Activated T-helper 17 cell treated with anti-CD3 and anti-CD28 coated beads, Interleukin-2, amount 50 U/mL, for 72 hours (primary cell): ENCODE measurements at regions not wholly inside any gene's neighbourhood (a gene's known extent, or its start where the extent isn't known, plus 50 kb on each side); places are given as distances from the start of the nearest gene placed in this dataset.
"Not testable (repeated sequence)": the region's sequence is repeated elsewhere in the genome, so short reads cannot be mapped to it uniquely, and the experiment has no call there.

Experiments used
- ATAC-seq: fragments of 150-1000 bp; cut with Tn5 transposase; replicated peaks from 2 replicates; pipeline ENCODE4 v1.10.0; 2021; ENCODE audit warnings: mild to moderate bottlenecking, moderate library complexity
- H3K27ac Mint-ChIP-seq: one replicate; pipeline ENCODE4 v1.8.0; 2022; ENCODE audit warnings: mixed read lengths
- H3K27me3 Mint-ChIP-seq: one replicate; pipeline ENCODE4 v1.8.0; 2022; ENCODE audit warnings: mixed read lengths
- H3K36me3 Mint-ChIP-seq: one replicate; pipeline ENCODE4 v1.8.0; 2022; ENCODE audit warnings: low read depth, mild to moderate bottlenecking, mixed read lengths
- H3K4me1 Mint-ChIP-seq: one replicate; pipeline ENCODE4 v1.8.0; 2022; ENCODE audit warnings: mixed read lengths
- H3K4me3 Mint-ChIP-seq: one replicate; pipeline ENCODE4 v1.8.0; 2022; ENCODE audit warnings: mild to moderate bottlenecking, mixed read lengths
- H3K9me3 Mint-ChIP-seq: one replicate; pipeline ENCODE4 v1.8.0; 2022; ENCODE audit warnings: mixed read lengths

DNA sequence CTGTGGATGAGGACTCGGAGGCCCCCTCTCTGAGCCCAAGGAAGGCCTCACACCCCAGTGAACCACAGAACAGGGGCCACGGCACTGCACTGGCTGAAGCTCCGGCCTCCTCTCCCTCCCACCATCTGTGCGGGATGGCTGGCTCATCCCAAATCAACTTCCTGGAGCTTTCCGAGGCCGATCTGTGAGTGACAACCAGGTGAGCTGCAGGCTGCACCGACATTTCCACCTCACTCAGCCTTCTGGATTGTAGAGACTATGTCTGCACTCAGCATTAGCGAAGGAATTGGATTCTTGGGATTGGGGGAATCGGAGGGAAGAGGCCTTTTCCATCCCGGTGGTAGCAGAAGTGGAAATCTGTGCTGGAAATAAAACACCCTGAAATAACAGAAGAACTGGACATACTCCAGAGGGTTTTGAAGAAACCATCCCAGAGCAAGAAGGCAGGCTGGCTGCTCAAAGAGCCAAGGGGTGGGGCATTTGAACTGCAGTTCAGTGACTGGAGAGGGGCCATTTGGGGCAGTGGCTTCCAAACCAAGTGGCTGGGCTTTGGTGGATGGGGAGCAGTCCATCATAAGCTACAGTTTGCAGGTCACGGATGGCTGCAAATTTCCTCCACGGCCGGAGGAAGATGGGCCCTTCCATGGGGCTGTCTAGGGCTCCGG is 118.5 kb downstream of the NPIPB11 start:
- H3K27ac Mint-ChIP-seq, H3K4me1 Mint-ChIP-seq, H3K36me3 Mint-ChIP-seq: not testable (repeated sequence)

DNA sequence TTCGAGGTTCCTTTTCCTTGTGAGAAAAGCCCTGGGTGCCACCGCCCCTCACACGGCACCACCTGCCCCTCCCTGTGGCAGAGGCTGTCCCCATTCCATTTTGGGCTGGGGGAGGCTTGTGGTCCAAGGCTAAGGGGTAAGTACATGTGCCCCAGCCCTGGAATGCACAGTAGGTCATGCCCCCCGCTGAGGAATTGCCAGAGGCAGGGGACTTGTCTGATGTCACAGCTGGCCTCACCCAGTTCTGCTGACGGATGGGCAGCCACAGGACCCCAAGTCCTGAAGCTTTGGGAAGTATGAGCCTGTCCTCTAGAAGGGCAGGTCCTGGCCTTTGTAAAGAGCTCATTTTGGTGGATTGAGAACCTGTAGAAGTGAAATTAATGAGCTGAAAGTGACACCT is 119.3 kb downstream of the NPIPB11 start:
- not testable (repeated sequence) for H3K4me3 Mint-ChIP-seq, H3K27me3 Mint-ChIP-seq, H3K27ac Mint-ChIP-seq, H3K9me3 Mint-ChIP-seq, H3K36me3 Mint-ChIP-seq, H3K4me1 Mint-ChIP-seq, ATAC-seq

More for the DNA sequence above, 118.5 kb downstream of the NPIPB11 start:
- H3K4me3 Mint-ChIP-seq, ATAC-seq, H3K9me3 Mint-ChIP-seq, H3K27me3 Mint-ChIP-seq: not testable (repeated sequence)

DNA sequence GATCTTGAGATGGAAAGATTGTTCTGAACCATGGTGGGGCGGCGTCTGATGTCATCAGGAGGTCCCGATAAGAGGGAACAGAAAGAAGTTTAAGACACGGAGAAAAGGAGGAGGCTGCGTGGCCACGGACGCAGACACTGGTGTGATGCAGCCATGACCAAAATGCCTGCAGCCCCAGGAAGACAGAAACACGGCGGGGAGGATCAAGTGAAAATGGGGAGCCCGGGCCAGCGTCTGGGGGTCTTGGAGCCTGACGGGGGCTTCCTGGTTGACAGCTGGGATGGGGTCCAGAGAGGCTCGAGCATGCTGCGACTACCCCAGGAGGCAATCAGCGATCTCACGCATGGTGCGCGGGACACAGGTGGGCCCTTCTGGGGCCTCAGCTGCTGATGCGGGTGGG is 119.7 kb downstream of the NPIPB11 start:
- not testable (repeated sequence) for H3K9me3 Mint-ChIP-seq, H3K36me3 Mint-ChIP-seq, H3K4me1 Mint-ChIP-seq

DNA sequence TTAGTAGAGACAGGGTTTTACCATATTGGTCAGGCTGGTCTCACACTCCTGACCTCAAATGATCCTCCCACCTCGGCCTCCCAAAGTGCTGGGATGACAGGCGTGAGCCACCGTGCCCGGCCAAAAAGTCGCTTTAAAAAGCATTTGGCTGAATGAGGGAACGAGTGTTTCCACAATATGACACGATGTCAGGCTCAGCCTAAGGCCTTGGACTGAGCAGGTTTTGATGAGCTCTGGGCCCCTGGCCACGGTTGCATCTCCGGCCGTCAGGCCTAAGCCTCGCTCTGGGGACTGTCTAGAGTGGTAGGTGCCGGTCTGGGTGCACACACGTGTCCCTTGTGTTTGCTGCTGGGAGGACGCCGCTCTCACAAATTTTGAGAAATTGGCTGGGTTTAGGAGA is 120.3 kb downstream of the NPIPB11 start:
- H3K27ac Mint-ChIP-seq, H3K27me3 Mint-ChIP-seq: not testable (repeated sequence)

More for the DNA sequence above, 119.7 kb downstream of the NPIPB11 start:
- H3K4me3 Mint-ChIP-seq, ATAC-seq, H3K27me3 Mint-ChIP-seq, H3K27ac Mint-ChIP-seq: not testable (repeated sequence)

DNA sequence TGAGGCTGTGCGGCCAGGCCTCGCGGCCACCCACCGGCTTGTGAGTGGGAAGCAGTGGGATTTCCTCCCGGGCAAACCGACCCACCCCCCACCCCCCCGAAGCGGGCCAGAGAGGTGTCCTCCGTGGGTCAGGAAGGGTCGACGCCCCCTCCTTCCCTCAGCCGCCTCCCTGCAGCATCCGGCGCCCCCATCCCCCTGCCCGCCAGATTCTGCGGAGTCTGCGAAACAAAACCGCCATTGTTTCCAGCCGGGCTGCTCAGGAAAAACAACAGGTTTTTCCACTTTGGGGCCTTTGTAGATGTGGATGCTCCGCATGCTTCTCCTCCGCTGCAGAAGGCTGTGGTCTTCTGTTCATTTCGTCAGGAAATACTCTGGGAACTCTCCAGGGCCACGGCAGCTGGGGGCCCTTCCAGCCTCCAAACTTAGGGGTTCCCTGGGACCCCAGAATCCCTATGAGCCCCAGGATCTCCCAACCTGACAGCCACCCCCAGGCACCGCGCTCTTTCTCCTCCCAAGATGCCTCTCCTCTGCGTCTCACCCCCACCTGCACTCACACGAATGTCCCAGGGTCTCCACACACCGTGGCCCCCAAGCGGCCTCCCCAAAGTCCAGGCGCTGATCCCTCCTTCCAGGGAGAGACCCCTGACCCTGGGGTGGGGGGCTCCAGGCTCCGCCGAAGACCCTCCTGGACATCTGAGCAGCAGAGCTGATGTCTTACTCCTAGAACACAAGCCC is 121.2 kb downstream of the NPIPB11 start:
- not testable (repeated sequence) for H3K9me3 Mint-ChIP-seq
- peak; percentile 6 for ATAC-seq

More for the DNA sequence above, 120.3 kb downstream of the NPIPB11 start:
- not testable (repeated sequence) for H3K4me3 Mint-ChIP-seq, H3K36me3 Mint-ChIP-seq, H3K4me1 Mint-ChIP-seq, H3K9me3 Mint-ChIP-seq, ATAC-seq

DNA sequence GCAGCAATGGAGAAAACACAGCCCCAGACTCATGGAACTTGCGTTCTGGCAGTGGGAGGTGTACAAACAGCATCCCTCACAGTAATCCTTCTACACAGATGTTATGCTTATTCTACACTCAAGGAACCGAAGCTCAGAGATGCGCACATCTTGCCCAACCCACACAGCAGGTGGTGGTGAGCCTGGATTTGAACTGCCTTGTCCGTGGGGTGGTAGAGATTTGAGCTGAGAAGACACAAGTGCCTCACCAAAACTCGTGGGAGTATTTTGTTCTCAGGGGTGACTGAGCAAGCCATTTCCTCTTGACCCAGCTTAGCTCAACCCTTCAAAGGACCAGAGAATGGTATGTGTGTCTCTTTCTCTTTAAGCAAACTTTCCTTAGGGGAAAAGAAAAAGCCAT is 121.8 kb downstream of the NPIPB11 start:
- not testable (repeated sequence) for H3K27me3 Mint-ChIP-seq, H3K4me1 Mint-ChIP-seq, H3K36me3 Mint-ChIP-seq, H3K27ac Mint-ChIP-seq, H3K9me3 Mint-ChIP-seq
- ATAC-seq, result peak; percentile 89
- peak overlapping the region; percentile 39 for H3K4me3 Mint-ChIP-seq

More for the DNA sequence above, 121.2 kb downstream of the NPIPB11 start:
- not testable (repeated sequence) for H3K4me1 Mint-ChIP-seq, H3K27me3 Mint-ChIP-seq, H3K36me3 Mint-ChIP-seq, H3K27ac Mint-ChIP-seq
- H3K4me3 Mint-ChIP-seq, result peak overlapping the region; percentile 41

DNA sequence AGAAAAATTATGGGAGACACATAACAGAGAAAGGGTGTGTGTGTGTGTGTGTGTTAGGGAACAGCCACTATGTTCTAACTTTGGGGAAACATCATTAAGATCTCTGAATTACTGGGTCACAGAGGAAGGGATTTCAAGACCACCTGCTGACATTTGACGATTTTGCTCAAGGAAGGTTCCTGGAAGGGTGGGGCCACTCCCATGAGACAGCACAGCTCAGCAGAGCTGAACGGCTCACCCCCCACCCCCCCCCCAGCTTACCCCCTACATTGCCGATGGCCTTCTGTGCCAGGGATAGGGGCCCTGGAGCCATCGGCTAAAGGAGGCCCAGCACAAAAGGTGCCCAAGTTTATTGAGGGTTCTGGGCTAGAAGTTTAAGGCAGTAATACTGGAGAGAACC is 122.4 kb downstream of the NPIPB11 start:
- ATAC-seq, H3K27ac Mint-ChIP-seq, H3K4me1 Mint-ChIP-seq, H3K27me3 Mint-ChIP-seq, H3K36me3 Mint-ChIP-seq, H3K9me3 Mint-ChIP-seq: not testable (repeated sequence)
- H3K4me3 Mint-ChIP-seq, result peak overlapping the region; percentile 39

DNA sequence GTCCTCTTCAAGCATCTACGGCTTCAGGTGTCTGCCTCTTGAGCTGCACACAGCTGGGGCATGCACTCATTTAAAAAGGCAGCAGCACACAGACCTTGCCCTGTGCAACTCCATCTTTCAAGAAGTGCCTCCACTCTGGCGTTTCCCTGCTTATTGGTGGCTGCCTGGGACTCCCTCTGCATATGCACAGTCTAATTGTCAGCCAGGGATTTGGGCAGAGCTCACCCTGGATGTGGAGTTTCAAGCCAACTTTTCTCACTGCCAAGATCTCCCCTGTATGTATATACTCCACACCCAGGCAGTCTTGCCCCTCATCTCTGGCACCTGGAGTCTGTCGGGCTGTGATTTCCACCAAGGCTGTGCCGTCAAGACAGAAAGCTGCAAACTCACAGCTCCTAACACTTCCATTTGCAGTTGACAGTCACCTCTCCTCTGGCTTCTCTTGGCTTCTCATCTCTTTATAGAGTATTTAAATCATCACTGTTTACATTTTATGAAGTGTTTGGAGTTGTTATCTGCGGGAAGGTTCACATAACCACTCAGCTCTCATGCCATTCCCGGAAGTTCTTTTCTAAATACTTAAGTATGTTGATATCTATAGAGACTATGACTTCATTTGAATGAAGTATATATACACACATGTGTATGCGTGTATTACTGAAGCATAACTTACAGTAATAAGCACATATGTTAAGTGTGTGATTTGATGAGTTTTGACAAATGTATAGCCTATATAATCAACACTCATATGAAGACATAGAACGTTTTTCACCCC is 128.2 kb downstream of the NPIPB11 start:
- H3K9me3 Mint-ChIP-seq, H3K4me3 Mint-ChIP-seq, ATAC-seq, H3K36me3 Mint-ChIP-seq, H3K27ac Mint-ChIP-seq, H3K4me1 Mint-ChIP-seq, H3K27me3 Mint-ChIP-seq: not testable (repeated sequence)

DNA sequence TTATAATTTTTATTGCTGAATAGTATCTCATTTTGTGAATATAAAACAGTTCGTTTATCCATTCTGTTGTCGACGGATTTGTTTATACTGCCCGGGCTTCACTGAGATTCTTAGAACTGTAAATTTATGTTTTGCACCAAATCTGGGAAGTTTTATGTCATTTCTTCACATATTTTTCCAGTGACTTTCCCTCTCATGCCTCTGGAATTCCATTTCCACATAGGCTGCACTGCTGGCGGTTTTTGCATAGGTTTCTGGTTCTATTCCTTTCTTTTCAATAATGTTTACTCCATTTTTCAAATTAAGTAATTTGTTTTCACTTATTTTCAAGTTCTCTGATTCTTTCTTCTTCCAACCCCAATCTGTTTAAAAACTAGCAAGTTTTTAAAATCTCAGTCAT is 130.1 kb downstream of the NPIPB11 start:
- H3K9me3 Mint-ChIP-seq, H3K27me3 Mint-ChIP-seq, H3K36me3 Mint-ChIP-seq, H3K27ac Mint-ChIP-seq, H3K4me3 Mint-ChIP-seq, ATAC-seq, H3K4me1 Mint-ChIP-seq: not testable (repeated sequence)

DNA sequence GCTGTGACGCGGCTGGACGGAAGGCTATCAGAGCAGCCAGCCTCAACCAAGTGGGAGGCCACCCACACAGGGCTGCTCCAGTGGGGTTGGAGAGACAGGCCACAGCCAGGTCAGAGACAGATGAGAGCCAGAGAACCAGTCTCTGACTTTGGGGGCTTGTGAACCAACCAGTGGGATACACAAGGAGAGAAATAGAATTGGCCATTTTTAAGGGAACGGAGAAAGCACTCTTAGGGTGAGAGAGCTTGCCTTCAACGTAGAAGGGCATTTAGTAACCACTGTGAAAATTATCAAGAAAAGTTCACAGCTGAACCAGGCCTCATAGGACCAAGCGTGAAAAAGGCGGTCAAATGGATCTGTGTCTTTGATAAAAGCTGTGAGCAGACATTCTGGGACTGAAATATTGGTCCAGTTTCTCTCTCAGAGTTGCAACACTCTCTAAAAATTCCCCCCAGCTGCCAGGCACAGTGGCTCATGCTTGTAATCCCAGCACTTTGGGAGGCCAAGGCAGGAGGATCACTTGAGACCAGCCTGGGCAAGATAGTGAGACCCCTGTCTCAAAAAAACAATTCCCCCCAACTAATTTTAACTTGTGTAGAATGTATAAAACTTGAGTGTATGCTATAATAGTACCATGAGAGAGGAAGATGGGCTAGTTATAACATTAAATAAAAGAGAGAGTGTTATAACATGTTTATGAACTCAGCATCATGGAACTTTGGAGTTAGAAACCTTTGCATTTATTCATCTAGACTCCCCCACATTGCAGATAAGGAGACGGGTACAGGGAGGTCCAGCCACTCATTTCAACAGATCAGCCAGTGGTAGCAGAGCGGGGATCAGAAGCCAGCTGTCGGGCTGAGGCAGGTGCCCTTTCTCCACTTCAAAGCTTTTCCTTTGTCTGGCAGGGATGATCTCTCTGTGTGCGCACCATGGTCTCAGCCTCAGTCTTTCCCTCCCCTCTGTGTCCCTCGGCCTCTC is 132.2 kb downstream of the NPIPB11 start:
- not testable (repeated sequence) for H3K9me3 Mint-ChIP-seq

DNA sequence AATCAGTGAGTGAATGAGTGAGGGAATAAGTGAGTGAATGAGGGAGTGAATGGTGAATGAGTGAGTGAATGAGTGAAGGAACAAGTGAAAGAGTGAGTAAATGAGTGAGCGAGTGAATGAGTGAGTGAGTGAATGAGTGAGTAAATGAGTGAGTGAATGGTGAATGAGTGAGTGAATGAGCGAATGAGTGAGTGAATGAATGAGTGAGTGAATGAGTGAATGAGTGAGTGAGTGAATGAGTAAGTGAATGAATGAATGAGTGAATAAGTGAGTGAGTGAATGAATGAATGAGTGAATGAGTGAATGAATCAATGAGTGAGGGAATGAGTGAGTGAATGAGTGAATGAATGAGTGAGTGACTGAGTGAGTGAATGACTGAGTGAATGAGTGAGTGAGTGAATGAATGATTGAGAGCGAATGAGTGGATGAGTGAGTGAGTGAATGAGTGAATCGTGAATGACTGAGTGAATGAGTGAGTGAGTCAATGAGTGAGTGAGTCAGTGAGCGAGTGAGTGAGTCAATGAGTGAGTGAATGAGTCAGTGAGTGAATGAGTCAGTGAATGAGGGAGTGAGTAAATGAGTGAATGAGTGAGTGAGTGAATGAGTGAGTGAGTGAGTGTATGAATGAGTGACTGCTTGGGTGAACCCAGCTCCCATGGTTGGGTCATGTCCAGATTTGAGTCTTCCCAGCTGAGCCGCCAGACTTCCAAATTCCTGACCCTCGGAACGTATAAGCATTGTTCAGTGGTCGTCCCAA is 133.0 kb downstream of the NPIPB11 start:
- not testable (repeated sequence) for H3K4me1 Mint-ChIP-seq, H3K27me3 Mint-ChIP-seq, H3K36me3 Mint-ChIP-seq, H3K4me3 Mint-ChIP-seq, H3K27ac Mint-ChIP-seq, H3K9me3 Mint-ChIP-seq
- ATAC-seq, result peak; percentile 94

More for the DNA sequence above, 132.2 kb downstream of the NPIPB11 start:
- H3K27me3 Mint-ChIP-seq, H3K4me3 Mint-ChIP-seq, H3K4me1 Mint-ChIP-seq, H3K27ac Mint-ChIP-seq, ATAC-seq, H3K36me3 Mint-ChIP-seq: not testable (repeated sequence)

DNA sequence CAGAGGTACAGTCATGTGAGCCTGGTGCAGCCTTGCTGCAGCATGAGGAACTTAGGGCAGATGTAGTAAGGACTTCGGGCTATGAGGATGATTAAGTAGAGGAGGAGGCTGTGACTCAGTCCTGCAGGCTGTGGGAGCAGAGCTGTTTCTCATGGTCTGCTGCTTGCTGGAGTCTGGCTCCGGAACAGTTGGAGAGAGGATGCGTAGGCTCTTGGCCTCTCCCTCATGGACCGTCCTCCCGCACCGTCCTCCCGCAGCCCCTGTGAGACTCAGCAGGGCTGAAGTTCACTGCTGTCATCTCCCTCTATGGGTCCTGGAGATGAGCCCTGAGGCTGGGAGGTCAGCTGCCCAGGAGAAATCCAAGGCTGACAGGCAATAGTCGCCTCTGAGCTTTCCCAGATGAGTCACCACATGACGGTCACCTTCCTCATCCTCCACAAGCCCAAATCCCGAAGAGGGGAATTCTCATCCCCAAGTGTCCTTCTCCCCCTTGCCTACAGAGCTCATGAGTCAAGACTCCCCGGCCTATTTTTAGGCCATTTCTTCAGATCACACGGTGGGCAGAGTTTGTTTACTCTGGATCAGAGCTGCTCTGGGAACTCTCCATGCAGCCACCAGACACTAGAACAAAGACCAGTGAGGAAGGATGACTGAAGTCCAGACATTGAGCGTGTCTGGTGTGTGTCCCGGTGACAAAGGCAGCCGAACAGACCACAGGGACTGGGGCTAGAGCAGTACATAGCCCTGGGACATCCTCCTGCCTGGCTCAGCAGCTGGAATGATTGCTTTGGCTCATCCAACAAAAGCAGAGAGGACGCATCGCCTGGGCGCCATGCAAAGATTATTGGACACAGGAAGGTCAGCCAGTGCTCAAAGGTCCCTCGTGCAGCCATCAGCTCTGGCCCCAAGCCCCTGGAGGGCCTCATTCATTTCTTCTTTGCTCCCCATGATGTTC is 134.5 kb downstream of the NPIPB11 start:
- H3K9me3 Mint-ChIP-seq, ATAC-seq, H3K4me1 Mint-ChIP-seq, H3K27ac Mint-ChIP-seq, H3K27me3 Mint-ChIP-seq, H3K4me3 Mint-ChIP-seq, H3K36me3 Mint-ChIP-seq: not testable (repeated sequence)

DNA sequence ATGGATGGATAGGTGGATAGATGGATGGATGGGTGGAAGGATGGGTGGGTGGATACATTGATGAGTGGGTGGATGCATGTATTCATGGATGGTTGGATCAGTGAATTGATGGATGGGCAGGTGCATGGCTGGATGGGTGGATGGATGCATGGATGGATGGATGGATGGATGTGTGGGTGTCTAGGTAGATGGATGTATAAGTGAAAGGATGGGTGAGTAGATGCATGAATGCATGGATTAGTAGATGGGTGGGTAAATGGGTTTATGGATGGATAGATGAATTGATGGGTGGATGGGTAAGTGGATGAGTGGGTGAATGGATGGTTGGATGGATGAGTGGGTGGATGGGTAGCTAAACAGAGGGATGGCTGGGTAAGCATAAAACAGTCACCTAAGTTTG is 135.6 kb downstream of the NPIPB11 start:
- not testable (repeated sequence) for H3K9me3 Mint-ChIP-seq, H3K4me1 Mint-ChIP-seq, H3K27ac Mint-ChIP-seq, ATAC-seq, H3K36me3 Mint-ChIP-seq, H3K27me3 Mint-ChIP-seq, H3K4me3 Mint-ChIP-seq
